GM19372 (cell line): ENCODE measurements at regions not wholly inside any gene's neighbourhood (a gene's known extent, or its start where the extent isn't known, plus 50 kb on each side); places are given as distances from the start of the nearest gene placed in this dataset.
"Not testable (repeated sequence)": the region's sequence is repeated elsewhere in the genome, so short reads cannot be mapped to it uniquely, and the experiment has no call there.

ENCODE experiments used
- ATAC-seq: cut with Tn5 transposase; IDR thresholded peaks from one replicate; pipeline ENCODE4 v1.9.1; 2021; ENCODE audit warnings: mild to moderate bottlenecking, low read depth, moderate library complexity; ENCODE audit not compliant: unreplicated experiment

- ATAC-seq, result no peak
Observed at GRCh38 chr12:46629331-46630229, 196.2 kb downstream of the SLC38A4 start.

DNA sequence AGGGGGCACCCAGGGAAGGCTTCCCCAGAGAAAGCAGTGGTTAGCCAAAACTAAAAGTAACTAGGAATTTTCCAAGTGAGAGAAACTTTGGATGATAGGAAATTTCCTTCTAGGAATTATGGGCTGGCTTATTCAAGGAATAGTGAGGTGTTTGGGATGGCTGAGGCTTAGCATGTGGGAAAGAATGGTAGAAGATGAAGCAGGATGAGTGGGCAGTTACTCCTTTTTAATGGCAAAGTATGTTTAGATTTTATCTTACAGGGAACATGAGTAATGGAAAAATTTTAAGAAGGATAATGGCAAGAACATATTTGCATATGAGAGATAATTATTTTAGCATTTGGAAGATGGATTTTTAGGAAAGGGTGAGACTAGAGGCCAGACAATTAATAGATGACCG is 197.6 kb downstream of the SLC38A4 start:
- ATAC-seq, result no peak

DNA sequence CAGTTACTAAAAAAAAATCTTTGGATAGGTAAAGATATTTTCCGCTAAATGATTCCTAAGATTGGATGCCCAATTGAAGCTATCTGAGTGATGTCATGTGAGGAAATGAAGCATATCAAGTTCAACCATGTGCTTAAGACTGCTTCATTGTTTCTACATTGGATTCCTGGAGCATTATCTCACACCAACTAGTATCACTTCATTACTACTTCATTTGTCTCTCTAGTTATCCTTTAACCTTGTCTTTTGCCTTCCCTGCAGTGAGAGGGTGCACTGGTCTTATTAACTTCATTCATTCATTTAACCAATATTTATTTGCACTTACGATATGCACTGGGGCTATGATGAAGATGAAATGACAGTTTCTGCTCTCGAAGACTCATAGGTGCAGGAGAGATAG is 198.1 kb downstream of the SLC38A4 start:
- ATAC-seq, result no peak

GRCh38 chr12:46619474-46619873 is 206.3 kb downstream of the SLC38A4 start:
- ATAC-seq, result not testable (repeated sequence)

DNA sequence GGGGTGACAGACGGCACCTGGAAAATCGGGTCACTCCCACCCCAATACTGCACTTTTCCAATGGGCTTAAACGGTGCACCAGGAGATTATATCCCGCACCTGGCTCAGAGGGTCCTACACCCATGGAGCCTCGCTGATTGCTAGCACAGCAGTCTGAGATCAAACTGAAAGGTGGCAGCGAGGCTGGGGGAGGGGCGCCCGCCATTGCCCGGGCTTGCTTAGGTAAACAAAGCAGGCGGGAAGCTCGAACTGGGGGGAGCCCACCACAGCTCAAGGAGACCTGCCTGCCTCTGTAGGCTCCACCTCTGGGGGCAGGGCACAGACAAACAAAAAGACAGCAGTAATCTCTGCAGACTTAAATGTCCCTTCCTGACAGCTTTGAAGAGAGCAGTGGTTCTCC is 208.1 kb downstream of the SLC38A4 start:
- not testable (repeated sequence) for ATAC-seq

DNA sequence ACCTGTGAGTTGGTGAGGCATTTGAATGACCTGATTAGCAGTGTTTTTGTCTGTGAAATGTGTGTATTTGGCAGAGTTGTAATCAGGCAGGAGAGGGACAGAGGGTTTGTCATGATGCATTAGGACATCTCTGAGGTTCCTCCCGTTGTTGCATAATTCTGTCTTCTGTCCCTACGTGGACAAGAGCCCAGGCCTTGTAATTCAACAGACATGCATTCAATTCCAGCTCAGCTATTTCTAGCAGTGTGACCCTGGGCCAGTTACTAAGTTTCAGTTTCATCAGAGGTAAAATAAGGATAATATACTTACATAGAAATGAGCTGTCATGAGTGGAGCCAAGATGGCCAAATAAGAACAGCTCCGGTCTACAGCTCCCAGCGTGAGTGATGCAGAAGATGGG is 208.6 kb downstream of the SLC38A4 start:
- ATAC-seq, result no peak

DNA sequence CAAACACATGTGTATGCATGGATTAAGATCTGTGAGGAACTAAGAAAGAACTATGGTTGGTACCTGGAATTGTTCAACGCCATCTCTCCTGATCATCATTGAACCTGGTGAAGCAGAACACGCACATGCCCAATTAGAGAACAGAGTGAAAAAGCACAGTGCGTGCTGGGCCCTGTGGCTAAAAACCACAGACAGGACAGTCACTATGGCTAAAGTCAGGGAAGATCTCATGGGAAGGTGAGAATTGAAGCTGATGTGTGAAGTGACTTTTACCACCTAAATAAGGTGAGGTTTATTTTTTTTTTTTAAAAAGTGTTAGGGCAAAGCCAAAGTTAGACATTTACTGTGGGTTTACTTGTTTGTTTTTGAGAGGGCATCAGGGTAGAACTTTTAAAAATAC is 215.0 kb downstream of the SLC38A4 start:
- no peak for ATAC-seq

- no peak for ATAC-seq
Observed at GRCh38 chr12:46609674-46610073, 216.1 kb downstream of the SLC38A4 start.

GRCh38 chr12:46609273-46609623 is 216.5 kb downstream of the SLC38A4 start:
- ATAC-seq, result no peak

- no peak for ATAC-seq
Observed at GRCh38 chr12:46608431-46609272, 217.1 kb downstream of the SLC38A4 start.

GRCh38 chr12:46604684-46605083 is 221.1 kb downstream of the SLC38A4 start:
- no peak for ATAC-seq

GRCh38 chr12:46603776-46604456 is 221.9 kb downstream of the SLC38A4 start:
- ATAC-seq, result no peak

DNA sequence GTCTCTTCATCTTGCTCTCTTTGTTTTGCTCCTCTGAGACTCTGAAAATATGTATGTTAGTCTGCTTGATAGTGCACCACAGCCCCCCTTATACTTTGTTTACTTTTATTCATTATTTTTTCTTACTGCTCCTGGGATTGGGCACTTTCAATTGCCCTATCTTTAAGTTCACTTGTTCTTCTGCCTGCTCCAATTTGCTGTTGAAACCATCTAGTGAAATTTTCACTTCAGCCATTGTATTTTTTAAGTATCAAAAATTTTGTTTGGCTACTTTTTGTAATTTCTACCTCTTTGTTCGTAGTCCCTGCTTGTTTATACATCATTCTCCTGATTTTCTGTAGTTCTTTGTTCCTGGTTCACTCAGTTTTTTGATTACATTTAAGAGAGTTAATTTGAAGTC is 223.3 kb downstream of the SLC38A4 start:
- no peak for ATAC-seq

DNA sequence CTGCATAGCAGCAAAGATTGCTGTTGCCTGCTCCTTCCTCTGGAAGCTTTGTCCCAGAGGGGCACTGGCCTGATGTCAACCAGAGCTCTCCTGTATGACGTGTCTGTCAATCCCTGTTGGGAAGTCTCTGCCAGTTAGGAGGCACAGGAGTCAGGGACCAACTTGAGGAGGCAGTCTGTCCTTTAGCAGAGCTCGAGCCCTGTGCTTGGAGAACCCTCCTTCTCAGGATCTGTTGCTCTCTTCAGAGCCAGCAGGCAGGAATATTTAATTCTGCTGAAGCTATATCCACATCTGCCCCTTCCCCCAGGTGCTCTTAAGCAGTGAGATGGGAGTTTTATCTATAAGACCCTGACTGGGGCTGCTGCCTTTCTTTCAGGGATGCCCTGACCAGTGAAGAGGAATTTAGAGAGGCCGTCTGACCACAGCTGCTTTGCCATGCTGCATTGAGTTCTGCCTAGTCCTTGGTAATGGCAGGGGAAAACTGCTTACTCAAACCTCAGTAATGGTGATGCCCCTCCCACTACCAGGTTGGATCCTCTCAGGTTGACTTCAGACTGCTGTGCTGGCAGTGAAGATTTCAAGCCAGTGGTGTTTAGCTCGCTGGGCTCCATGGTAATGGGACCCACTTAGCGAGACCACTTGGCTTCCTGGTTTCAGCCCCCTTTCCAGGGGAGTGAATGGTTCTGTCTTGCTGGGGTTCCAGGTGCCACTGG is 218.6 kb upstream of the SLC38A2 start:
- ATAC-seq, result no peak

- ATAC-seq, result no peak
Observed at GRCh38 chr12:46585854-46586621, 213.5 kb upstream of the SLC38A2 start.

- ATAC-seq, result not testable (repeated sequence)
Observed at GRCh38 chr12:46584098-46584497, 211.5 kb upstream of the SLC38A2 start.

DNA sequence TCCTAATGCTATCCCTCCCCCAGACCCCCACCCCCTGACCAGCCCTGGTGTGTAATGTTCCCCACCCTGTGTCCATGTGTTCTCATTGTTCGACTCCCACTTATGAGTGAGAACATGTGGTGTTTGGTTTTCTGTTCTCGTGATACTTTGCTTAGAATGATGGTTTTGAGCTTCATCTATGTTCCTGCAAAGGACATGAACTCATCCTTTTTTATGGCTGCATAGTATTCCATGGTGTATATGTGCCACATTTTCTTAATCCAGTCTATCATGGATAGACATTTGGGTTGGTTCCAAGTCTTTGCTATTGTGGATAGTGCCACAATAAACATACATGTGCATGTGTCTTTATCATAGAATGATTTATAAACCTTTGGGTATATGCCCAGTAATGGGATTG is 209.4 kb upstream of the SLC38A2 start:
- not testable (repeated sequence) for ATAC-seq

GRCh38 chr12:46580445-46580844 is 207.9 kb upstream of the SLC38A2 start:
- ATAC-seq, result no peak

- no peak for ATAC-seq
Observed at GRCh38 chr12:46579474-46579873, 206.9 kb upstream of the SLC38A2 start.
